ENCODE measurements at regions not wholly inside any gene's neighbourhood (a gene's known extent, or its start where the extent isn't known, plus 50 kb on each side); places are given as distances from the start of the nearest gene placed in this dataset.

GRCh38 chr7:79862447-79863210 lies 272.0 kb upstream of the GNAI1 start:
- Mint-ChIP-seq H3K4me3 (no peak overlapping the region), H3K36me3 (no peaks in the 10 kb centered on the region), H3K4me1 (ENCODE audit: unreplicated experiment) (no peaks in the 10 kb centered on the region), H3K9me3 (peaks cover 5% of the 10 kb centered on the region), H3K27ac (no peak overlapping the region), H3K27me3 (no peaks in the 10 kb centered on the region)
- TF ChIP-seq CTCF (conservative IDR thresholded peaks at IDR 0.05) = no peak
- no peak for DNase-seq (ENCODE audit: extremely low spot score, unreplicated experiment)

GRCh38 chr7:79855172-79855571 lies 279.5 kb upstream of the GNAI1 start:
- H3K27ac Mint-ChIP-seq = no peak overlapping the region
- H3K27me3 Mint-ChIP-seq = peaks cover 2% of the 10 kb centered on the region
- H3K9me3 Mint-ChIP-seq = peaks cover 5% of the 10 kb centered on the region
- no peak for DNase-seq (ENCODE audit: extremely low spot score, unreplicated experiment)
- H3K4me1 Mint-ChIP-seq (ENCODE audit: unreplicated experiment) = no peaks in the 10 kb centered on the region
- H3K36me3 Mint-ChIP-seq = no peaks in the 10 kb centered on the region
- no peak overlapping the region for H3K4me3 Mint-ChIP-seq
- TF ChIP-seq CTCF (conservative IDR thresholded peaks at IDR 0.05) = no peak

GRCh38 chr7:79854621-79855020 lies 280.0 kb upstream of the GNAI1 start:
- TF ChIP-seq CTCF (conservative IDR thresholded peaks at IDR 0.05) = no peak
- Mint-ChIP-seq H3K4me3 (no peak overlapping the region), H3K27me3 (peaks cover 2% of the 10 kb centered on the region), H3K27ac (no peak overlapping the region), H3K36me3 (no peaks in the 10 kb centered on the region), H3K9me3 (peaks cover 5% of the 10 kb centered on the region), H3K4me1 (ENCODE audit: unreplicated experiment) (no peaks in the 10 kb centered on the region)
- DNase-seq (ENCODE audit: extremely low spot score, unreplicated experiment) = no peak

- Mint-ChIP-seq H3K27ac (no peak overlapping the region), H3K9me3 (no peaks in the 10 kb centered on the region)
These were observed 296.7 kb upstream of the GNAI1 start for GRCh38 chr7:79837915-79838314.

GRCh38 chr7:79833616-79834015 lies 301.0 kb upstream of the GNAI1 start:
- no peaks in the 10 kb centered on the region for H3K27me3 Mint-ChIP-seq
- TF ChIP-seq CTCF (conservative IDR thresholded peaks at IDR 0.05) = no peak

More at GRCh38 chr7:79837915-79838314, 296.7 kb upstream of the GNAI1 start:
- TF ChIP-seq CTCF (conservative IDR thresholded peaks at IDR 0.05) = no peak
- no peak overlapping the region for H3K4me3 Mint-ChIP-seq
- no peaks in the 10 kb centered on the region for H3K4me1 Mint-ChIP-seq (ENCODE audit: unreplicated experiment)
- H3K27me3 Mint-ChIP-seq = no peaks in the 10 kb centered on the region
- no peaks in the 10 kb centered on the region for H3K36me3 Mint-ChIP-seq
- DNase-seq (ENCODE audit: extremely low spot score, unreplicated experiment) = no peak

More at GRCh38 chr7:79833616-79834015, 301.0 kb upstream of the GNAI1 start:
- no peak for DNase-seq (ENCODE audit: extremely low spot score, unreplicated experiment)
- Mint-ChIP-seq H3K4me1 (ENCODE audit: unreplicated experiment) (no peaks in the 10 kb centered on the region), H3K9me3 (no peaks in the 10 kb centered on the region), H3K27ac (no peak overlapping the region), H3K4me3 (no peak overlapping the region), H3K36me3 (no peaks in the 10 kb centered on the region)

Measured in type B pancreatic cell (in vitro differentiated cells).